Tibial artery (tissue), 4 donors: ENCODE measurements at regions not wholly inside any gene's neighbourhood (a gene's known extent, or its start where the extent isn't known, plus 50 kb on each side); places are given as distances from the start of the nearest gene placed in this dataset.

Experiments
- DNase-seq, 2 donors: peaks; one replicate each; pipeline ENCODE4 v3.0.0-alpha.2; 2019
- H3K27ac ChIP-seq, 2 donors: fragments of 200-600 bp; sonication (generic) in 1 of 2; 1 replicate in 1 of 2; 2 replicates in 1 of 2; pipeline ENCODE4 v1.5.1; 2018 to 2019; ENCODE audit warnings: mild to moderate bottlenecking in 1 of 2
- H3K27me3 ChIP-seq, 2 donors: fragments of 200-600 bp; sonication (generic) in 1 of 2; one replicate each; pipeline versions ENCODE4 v1.5.1 to v1.6.0; 2016 to 2019
- H3K36me3 ChIP-seq, 3 donors: fragments of 200-600 bp; sonication (generic) in 2 of 3; one replicate each; pipeline ENCODE4 v1.5.1; 2016 to 2019; ENCODE audit warnings: mild to moderate bottlenecking in 2 of 3
- H3K4me1 ChIP-seq, 4 donors: fragments of 200-600 bp; sonication (generic) in 2 of 4; 1 replicate in 3 of 4; 2 replicates in 1 of 4; pipeline ENCODE4 v1.5.1; 2016 to 2019
- H3K4me3 ChIP-seq, 2 donors: fragments of 200-600 bp; sonication (generic) in 1 of 2; 1 replicate in 1 of 2; 2 replicates in 1 of 2; pipeline ENCODE4 v1.5.1; 2018 to 2019; ENCODE audit warnings: mild to moderate bottlenecking in 2 of 2
- H3K9me3 ChIP-seq, 3 donors: fragments of 200-600 bp; sonication (generic) in 1 of 3; one replicate each; pipeline ENCODE4 v1.5.1; 2016 to 2019
- intact Hi-C: fragments of 100-400 bp; cut with DNase I; formaldehyde crosslinking; loops from one replicate; pipeline ENCODE4 v1.15.0; 2023; ENCODE audit warnings: low total_unique reads
- TF ChIP-seq, protein P1 (sequence below), 2 experiments: fragments of 200-600 bp in 1 of 2; fragments of 450-650 bp in 1 of 2; IDR thresholded peaks; one replicate each; pipeline ENCODE4 v1.5.1; 2017 to 2019; ENCODE audit warnings: antibody characterized with exemption in 2 of 2, mild to moderate bottlenecking in 1 of 2, moderate library complexity in 1 of 2

- DNase-seq: no peak
- TF ChIP-seq, protein P1, sequence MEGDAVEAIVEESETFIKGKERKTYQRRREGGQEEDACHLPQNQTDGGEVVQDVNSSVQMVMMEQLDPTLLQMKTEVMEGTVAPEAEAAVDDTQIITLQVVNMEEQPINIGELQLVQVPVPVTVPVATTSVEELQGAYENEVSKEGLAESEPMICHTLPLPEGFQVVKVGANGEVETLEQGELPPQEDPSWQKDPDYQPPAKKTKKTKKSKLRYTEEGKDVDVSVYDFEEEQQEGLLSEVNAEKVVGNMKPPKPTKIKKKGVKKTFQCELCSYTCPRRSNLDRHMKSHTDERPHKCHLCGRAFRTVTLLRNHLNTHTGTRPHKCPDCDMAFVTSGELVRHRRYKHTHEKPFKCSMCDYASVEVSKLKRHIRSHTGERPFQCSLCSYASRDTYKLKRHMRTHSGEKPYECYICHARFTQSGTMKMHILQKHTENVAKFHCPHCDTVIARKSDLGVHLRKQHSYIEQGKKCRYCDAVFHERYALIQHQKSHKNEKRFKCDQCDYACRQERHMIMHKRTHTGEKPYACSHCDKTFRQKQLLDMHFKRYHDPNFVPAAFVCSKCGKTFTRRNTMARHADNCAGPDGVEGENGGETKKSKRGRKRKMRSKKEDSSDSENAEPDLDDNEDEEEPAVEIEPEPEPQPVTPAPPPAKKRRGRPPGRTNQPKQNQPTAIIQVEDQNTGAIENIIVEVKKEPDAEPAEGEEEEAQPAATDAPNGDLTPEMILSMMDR (IDR thresholded peaks at IDR 0.05): peak; percentile 31 to 36
- H3K27ac ChIP-seq: no peak overlapping the region
- H3K36me3 ChIP-seq: no peaks in the 10 kb centered on the region
- intact Hi-C loops: no loop called here
- no peaks in the 10 kb centered on the region for H3K4me1 ChIP-seq
- H3K4me3 ChIP-seq: no peak overlapping the region
- H3K27me3 ChIP-seq: no peaks in the 10 kb centered on the region
- no peaks in the 10 kb centered on the region for H3K9me3 ChIP-seq
These were observed 153.9 kb upstream of the ZC3H12C start for GRCh38 chr11:109939166-109939810.

DNA sequence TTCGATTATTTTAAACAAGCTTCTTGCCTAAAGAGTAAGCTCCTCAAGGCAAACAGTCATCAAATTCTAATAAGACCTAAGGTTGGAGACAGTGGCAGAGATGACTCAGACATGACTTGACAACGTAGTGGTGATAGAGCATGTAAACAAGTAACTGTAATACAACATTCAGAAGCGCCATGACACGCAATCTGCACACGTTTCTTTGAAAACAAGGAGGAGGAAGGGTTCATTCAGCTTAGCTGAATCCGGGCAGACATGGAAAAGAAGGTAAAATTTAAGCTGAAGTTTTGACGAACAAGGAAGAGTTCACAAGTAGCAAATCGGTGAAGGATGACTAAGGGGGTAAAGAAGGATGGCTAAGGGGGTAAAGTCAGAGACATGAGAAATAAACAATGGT is 152.4 kb upstream of the ZC3H12C start:
- no peaks in the 10 kb centered on the region for H3K27me3 ChIP-seq
- intact Hi-C loops: no loop called here
- TF ChIP-seq, protein P1 (IDR thresholded peaks at IDR 0.05): no peak
- no peak overlapping the region for H3K27ac ChIP-seq
- DNase-seq: no peak
- no peaks in the 10 kb centered on the region for H3K4me1 ChIP-seq
- no peaks in the 10 kb centered on the region for H3K36me3 ChIP-seq
- H3K9me3 ChIP-seq: no peaks in the 10 kb centered on the region
- H3K4me3 ChIP-seq: no peak overlapping the region

GRCh38 chr11:109945626-109946321 is 147.4 kb upstream of the ZC3H12C start:
- Histone ChIP-seq H3K27ac (peak overlapping the region; percentile 20 to 52), H3K9me3 (no peaks in the 10 kb centered on the region), H3K27me3 (no peaks in the 10 kb centered on the region), H3K4me3 (peak overlapping the region; percentile 30 to 35), H3K36me3 (no peaks in the 10 kb centered on the region), H3K4me1 (peaks cover 0 to 4% (median 0%) of the 10 kb centered on the region in 4 donors)
- intact Hi-C loops: loop anchor here (5.0 kb wide), 1 partner anchor 147 kb away; the partner anchor contains the start of gene ZC3H12C
- TF ChIP-seq, protein P1 (IDR thresholded peaks at IDR 0.05): no peak
- DNase-seq: no peak

- Histone ChIP-seq H3K27me3 (no peaks in the 10 kb centered on the region), H3K4me1 (peaks cover 0 to 4% (median 0%) of the 10 kb centered on the region in 4 donors), H3K36me3 (no peaks in the 10 kb centered on the region), H3K4me3 (peak overlapping the region; percentile 30 to 35), H3K9me3 (no peaks in the 10 kb centered on the region), H3K27ac (peak overlapping the region; percentile 20 to 52)
- intact Hi-C loops: loop anchor here (5.0 kb wide), 1 partner anchor 146 kb away; the partner anchor contains the start of gene ZC3H12C
- TF ChIP-seq, protein P1 (IDR thresholded peaks at IDR 0.05): peak; percentile 82 to 89
- DNase-seq: peak; percentile 88 to 91
These were observed 146.8 kb upstream of the ZC3H12C start for GRCh38 chr11:109946322-109946846.

GRCh38 chr11:109954534-109954933 is 138.7 kb upstream of the ZC3H12C start:
- Histone ChIP-seq H3K27me3 (no peaks in the 10 kb centered on the region), H3K27ac (no peak overlapping the region), H3K4me3 (no peak overlapping the region), H3K4me1 (no peaks in the 10 kb centered on the region), H3K36me3 (no peaks in the 10 kb centered on the region), H3K9me3 (no peaks in the 10 kb centered on the region)
- TF ChIP-seq, protein P1 (IDR thresholded peaks at IDR 0.05): no peak
- intact Hi-C loops: no loop called here
- DNase-seq: no peak
